ENCODE measurements at regions not wholly inside any gene's neighbourhood (a gene's known extent, or its start where the extent isn't known, plus 50 kb on each side); places are given as distances from the start of the nearest gene placed in this dataset.
A peak's percentile ranks its signal among the peaks of the same experiment; 100 is the strongest.
"Not testable (repeated sequence)": the region's sequence is repeated elsewhere in the genome, so short reads cannot be mapped to it uniquely, and the experiment has no call there.

DNA sequence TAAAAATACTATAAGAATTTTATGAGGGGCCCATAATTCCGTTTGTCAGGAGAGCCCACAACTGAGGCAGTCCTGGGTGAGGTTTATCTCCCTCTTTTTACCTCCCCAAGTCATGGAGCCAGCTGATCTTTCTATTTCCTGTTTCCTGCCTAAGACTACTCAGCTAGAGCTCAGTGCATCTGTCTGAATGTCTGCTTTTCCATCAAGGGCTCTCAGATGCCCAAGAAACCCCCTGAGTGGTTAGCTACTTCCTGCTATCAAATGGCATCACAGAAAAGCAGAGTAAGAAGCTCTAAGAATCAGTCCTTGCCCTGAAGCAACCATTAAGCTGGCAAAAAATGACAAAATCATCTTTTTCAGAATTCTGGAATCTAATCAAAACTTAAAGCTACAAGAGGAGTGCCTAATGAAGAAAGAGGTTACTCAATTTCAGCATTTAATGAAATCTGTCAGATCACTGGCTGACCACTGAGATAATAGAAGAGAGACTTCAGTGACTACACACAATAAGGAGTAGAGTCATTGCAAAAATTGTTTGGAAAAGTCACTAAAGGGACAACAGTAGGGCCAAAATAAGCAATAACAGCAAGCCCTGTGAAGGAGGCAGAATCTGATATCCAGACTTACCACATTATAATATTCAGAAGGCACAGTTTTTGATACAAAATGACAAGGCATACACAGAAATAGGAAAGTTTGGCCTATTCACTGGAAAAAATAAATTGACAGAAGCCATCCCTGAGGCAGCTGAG lies 150.1 kb downstream of the CYB561 start:
- H3K4me2 ChIP-seq (ENCODE audit: insufficient read depth, low read length) = no peak overlapping the region
- H3K27ac ChIP-seq (ENCODE audit: low read depth, low read length) = peak overlapping the region; percentile 41
- no peak for DNase-seq (ENCODE audit: insufficient read length, low spot score, missing footprints)
- H2AFZ ChIP-seq (ENCODE audit: low read length) = no peak overlapping the region
- H3K9me3 ChIP-seq (ENCODE audit: low read depth, low read length) = peaks cover 2% of the 10 kb centered on the region
- H3K27me3 ChIP-seq (ENCODE audit: insufficient read depth, low read length) = no peaks in the 10 kb centered on the region
- peaks cover 30% of the 10 kb centered on the region for H3K4me1 ChIP-seq (ENCODE audit: insufficient read depth, low read length)
- peaks cover 7% of the 10 kb centered on the region for H3K79me2 ChIP-seq (ENCODE audit: insufficient read depth, low read length)
- no peak overlapping the region for H3K4me3 ChIP-seq (ENCODE audit: insufficient read depth, low read length)
- peaks cover 4% of the 10 kb centered on the region for H3K36me3 ChIP-seq (ENCODE audit: insufficient read depth, low read length)
- no peaks in the 10 kb centered on the region for H4K20me1 ChIP-seq (ENCODE audit: insufficient read depth, low read length)
- TF ChIP-seq CTCF (IDR thresholded peaks at IDR 0.05; ENCODE audit: extremely low read depth, low read depth, low read length) = no peak

GRCh38 chr17:63298916-63299315 lies 147.2 kb downstream of the CYB561 start:
- not testable (repeated sequence) for DNase-seq (ENCODE audit: insufficient read length, low spot score, missing footprints)

GRCh38 chr17:63304704-63305261 lies 141.3 kb downstream of the CYB561 start:
- Histone ChIP-seq H3K4me2 (ENCODE audit: insufficient read depth, low read length) (no peak overlapping the region), H3K9me3 (ENCODE audit: low read depth, low read length) (no peaks in the 10 kb centered on the region), H3K79me2 (ENCODE audit: insufficient read depth, low read length) (peaks cover 35% of the 10 kb centered on the region), H3K4me1 (ENCODE audit: insufficient read depth, low read length) (peaks cover 5% of the 10 kb centered on the region), H3K27me3 (ENCODE audit: insufficient read depth, low read length) (no peaks in the 10 kb centered on the region), H2AFZ (ENCODE audit: low read length) (no peak overlapping the region), H3K4me3 (ENCODE audit: insufficient read depth, low read length) (no peak overlapping the region), H3K36me3 (ENCODE audit: insufficient read depth, low read length) (no peaks in the 10 kb centered on the region), H3K27ac (ENCODE audit: low read depth, low read length) (no peak overlapping the region), H4K20me1 (ENCODE audit: insufficient read depth, low read length) (peaks cover 2% of the 10 kb centered on the region)
- no peak for TF ChIP-seq CTCF (IDR thresholded peaks at IDR 0.05; ENCODE audit: extremely low read depth, low read depth, low read length)
- no peak for DNase-seq (ENCODE audit: insufficient read length, low spot score, missing footprints)

More at GRCh38 chr17:63298916-63299315, 147.2 kb downstream of the CYB561 start:
- not testable (repeated sequence) for H3K9me3 ChIP-seq (ENCODE audit: low read depth, low read length); H3K4me2 ChIP-seq (ENCODE audit: insufficient read depth, low read length); H3K27ac ChIP-seq (ENCODE audit: low read depth, low read length); H3K27me3 ChIP-seq (ENCODE audit: insufficient read depth, low read length); H4K20me1 ChIP-seq (ENCODE audit: insufficient read depth, low read length); H3K4me3 ChIP-seq (ENCODE audit: insufficient read depth, low read length); H3K36me3 ChIP-seq (ENCODE audit: insufficient read depth, low read length); H2AFZ ChIP-seq (ENCODE audit: low read length)
- Histone ChIP-seq H3K79me2 (ENCODE audit: insufficient read depth, low read length) (peaks cover 16% of the 10 kb centered on the region), H3K4me1 (ENCODE audit: insufficient read depth, low read length) (peaks cover 13% of the 10 kb centered on the region)

DNA sequence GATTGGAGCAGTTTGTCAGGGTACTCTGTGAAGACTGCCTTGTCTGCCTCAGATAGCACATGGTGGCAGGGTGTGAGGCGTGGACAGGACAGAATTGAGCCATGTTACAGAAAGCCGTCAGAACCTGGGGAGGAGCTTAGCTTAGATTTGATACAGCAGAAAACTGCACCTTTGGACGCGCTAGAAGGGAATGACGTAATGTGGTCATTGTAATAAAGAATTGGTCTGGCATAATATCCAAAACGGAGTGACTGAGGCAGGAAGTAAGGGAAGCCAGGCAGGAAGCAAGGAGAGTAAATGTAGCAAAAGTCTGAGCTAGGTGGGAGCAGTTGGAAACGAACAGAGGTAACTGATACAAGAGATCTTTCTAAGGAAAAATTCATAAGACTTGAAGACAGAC lies 140.2 kb downstream of the CYB561 start:
- H3K27me3 ChIP-seq (ENCODE audit: insufficient read depth, low read length) = no peaks in the 10 kb centered on the region
- H3K36me3 ChIP-seq (ENCODE audit: insufficient read depth, low read length) = no peaks in the 10 kb centered on the region
- DNase-seq (ENCODE audit: insufficient read length, low spot score, missing footprints) = no peak
- TF ChIP-seq CTCF (IDR thresholded peaks at IDR 0.05; ENCODE audit: extremely low read depth, low read depth, low read length) = no peak
- H3K4me3 ChIP-seq (ENCODE audit: insufficient read depth, low read length) = no peak overlapping the region
- no peak overlapping the region for H3K27ac ChIP-seq (ENCODE audit: low read depth, low read length)
- no peak overlapping the region for H3K4me2 ChIP-seq (ENCODE audit: insufficient read depth, low read length)
- H3K4me1 ChIP-seq (ENCODE audit: insufficient read depth, low read length) = peaks cover 5% of the 10 kb centered on the region
- H3K79me2 ChIP-seq (ENCODE audit: insufficient read depth, low read length) = peaks cover 29% of the 10 kb centered on the region
- no peaks in the 10 kb centered on the region for H3K9me3 ChIP-seq (ENCODE audit: low read depth, low read length)
- no peak overlapping the region for H2AFZ ChIP-seq (ENCODE audit: low read length)
- H4K20me1 ChIP-seq (ENCODE audit: insufficient read depth, low read length) = peaks cover 2% of the 10 kb centered on the region
